ENCODE measurements at regions not wholly inside any gene's neighbourhood (a gene's known extent, or its start where the extent isn't known, plus 50 kb on each side); places are given as distances from the start of the nearest gene placed in this dataset.

- peaks cover 3% of the 10 kb centered on the region for H3K27me3 Mint-ChIP-seq (ENCODE audit: low read depth, poor library complexity)
- no peak overlapping the region for H3K4me3 Mint-ChIP-seq
- TF ChIP-seq, protein P1, sequence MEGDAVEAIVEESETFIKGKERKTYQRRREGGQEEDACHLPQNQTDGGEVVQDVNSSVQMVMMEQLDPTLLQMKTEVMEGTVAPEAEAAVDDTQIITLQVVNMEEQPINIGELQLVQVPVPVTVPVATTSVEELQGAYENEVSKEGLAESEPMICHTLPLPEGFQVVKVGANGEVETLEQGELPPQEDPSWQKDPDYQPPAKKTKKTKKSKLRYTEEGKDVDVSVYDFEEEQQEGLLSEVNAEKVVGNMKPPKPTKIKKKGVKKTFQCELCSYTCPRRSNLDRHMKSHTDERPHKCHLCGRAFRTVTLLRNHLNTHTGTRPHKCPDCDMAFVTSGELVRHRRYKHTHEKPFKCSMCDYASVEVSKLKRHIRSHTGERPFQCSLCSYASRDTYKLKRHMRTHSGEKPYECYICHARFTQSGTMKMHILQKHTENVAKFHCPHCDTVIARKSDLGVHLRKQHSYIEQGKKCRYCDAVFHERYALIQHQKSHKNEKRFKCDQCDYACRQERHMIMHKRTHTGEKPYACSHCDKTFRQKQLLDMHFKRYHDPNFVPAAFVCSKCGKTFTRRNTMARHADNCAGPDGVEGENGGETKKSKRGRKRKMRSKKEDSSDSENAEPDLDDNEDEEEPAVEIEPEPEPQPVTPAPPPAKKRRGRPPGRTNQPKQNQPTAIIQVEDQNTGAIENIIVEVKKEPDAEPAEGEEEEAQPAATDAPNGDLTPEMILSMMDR (IDR thresholded peaks at IDR 0.05), result no peak
- H3K9me3 Mint-ChIP-seq, result peaks cover 4% of the 10 kb centered on the region
- no peak overlapping the region for H3K27ac Mint-ChIP-seq
- peaks cover 16% of the 10 kb centered on the region for H3K4me1 Mint-ChIP-seq
- DNase-seq, result no peak
- no peaks in the 10 kb centered on the region for H3K36me3 Mint-ChIP-seq (ENCODE audit: low read depth)
Measured at GRCh38 chr16:65541646-65542045, 419.8 kb upstream of the CDH11 start.

GRCh38 chr16:65540901-65541300, 419.0 kb upstream of the CDH11 start:
- peaks cover 4% of the 10 kb centered on the region for H3K9me3 Mint-ChIP-seq
- peaks cover 3% of the 10 kb centered on the region for H3K27me3 Mint-ChIP-seq (ENCODE audit: low read depth, poor library complexity)
- no peak overlapping the region for H3K27ac Mint-ChIP-seq
- H3K4me3 Mint-ChIP-seq, result no peak overlapping the region
- peaks cover 9% of the 10 kb centered on the region for H3K4me1 Mint-ChIP-seq
- no peak for DNase-seq
- TF ChIP-seq, protein P1 (IDR thresholded peaks at IDR 0.05), result no peak
- H3K36me3 Mint-ChIP-seq (ENCODE audit: low read depth), result no peaks in the 10 kb centered on the region

GRCh38 chr16:65538976-65539375, 417.1 kb upstream of the CDH11 start:
- Mint-ChIP-seq H3K36me3 (ENCODE audit: low read depth) (no peaks in the 10 kb centered on the region), H3K4me3 (no peak overlapping the region), H3K27me3 (ENCODE audit: low read depth, poor library complexity) (peaks cover 3% of the 10 kb centered on the region), H3K27ac (no peak overlapping the region), H3K4me1 (no peaks in the 10 kb centered on the region), H3K9me3 (peaks cover 4% of the 10 kb centered on the region)
- DNase-seq, result no peak
- TF ChIP-seq, protein P1 (IDR thresholded peaks at IDR 0.05), result no peak

DNA sequence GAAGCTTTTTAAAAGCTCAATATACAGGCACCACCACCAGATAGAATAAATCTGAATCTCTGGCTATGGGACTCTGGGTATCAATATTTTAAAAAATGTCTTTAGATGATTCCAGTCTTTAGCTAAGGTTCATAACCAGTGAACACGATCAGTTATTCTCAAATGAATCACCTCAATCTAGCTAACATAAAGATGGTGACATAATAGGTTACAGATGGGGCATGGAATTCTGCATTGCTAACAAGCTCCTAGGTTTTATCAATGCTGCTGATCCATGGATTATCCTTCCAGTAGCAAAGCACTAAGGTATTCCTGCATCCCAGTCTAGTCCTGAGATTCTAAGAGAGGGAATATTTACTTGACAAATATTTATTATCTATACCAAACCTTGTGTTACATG, 415.5 kb upstream of the CDH11 start:
- Mint-ChIP-seq H3K9me3 (peaks cover 4% of the 10 kb centered on the region), H3K4me1 (peaks cover 5% of the 10 kb centered on the region), H3K27ac (no peak overlapping the region), H3K4me3 (no peak overlapping the region), H3K36me3 (ENCODE audit: low read depth) (no peaks in the 10 kb centered on the region), H3K27me3 (ENCODE audit: low read depth, poor library complexity) (no peaks in the 10 kb centered on the region)
- TF ChIP-seq, protein P1 (IDR thresholded peaks at IDR 0.05), result no peak
- no peak for DNase-seq

DNA sequence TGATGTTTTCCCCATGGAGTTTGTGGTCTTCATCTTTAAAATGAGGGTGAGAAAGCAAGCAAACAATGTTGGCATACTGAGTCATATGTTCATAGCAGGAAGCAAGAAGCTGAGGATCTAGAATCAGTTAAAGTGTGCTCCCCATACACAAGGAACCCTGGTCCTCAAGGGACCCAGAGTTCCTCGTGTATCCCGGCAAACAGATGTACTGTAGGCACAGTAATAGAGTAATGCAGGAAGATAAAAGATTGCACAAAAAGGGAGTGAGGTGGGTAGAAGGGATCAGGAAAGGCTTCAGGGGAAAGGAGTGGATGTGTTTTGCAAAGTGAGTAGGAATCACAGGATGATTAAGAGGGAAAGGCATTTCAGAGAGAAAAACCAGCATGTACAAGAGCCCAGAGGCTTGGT, 412.3 kb upstream of the CDH11 start:
- no peak for DNase-seq
- H3K27ac Mint-ChIP-seq, result no peak overlapping the region
- no peak overlapping the region for H3K4me3 Mint-ChIP-seq
- H3K36me3 Mint-ChIP-seq (ENCODE audit: low read depth), result no peaks in the 10 kb centered on the region
- TF ChIP-seq, protein P1 (IDR thresholded peaks at IDR 0.05), result no peak
- H3K4me1 Mint-ChIP-seq, result peaks cover 21% of the 10 kb centered on the region
- H3K9me3 Mint-ChIP-seq, result peaks cover 19% of the 10 kb centered on the region
- H3K27me3 Mint-ChIP-seq (ENCODE audit: low read depth, poor library complexity), result peaks cover 5% of the 10 kb centered on the region

DNA sequence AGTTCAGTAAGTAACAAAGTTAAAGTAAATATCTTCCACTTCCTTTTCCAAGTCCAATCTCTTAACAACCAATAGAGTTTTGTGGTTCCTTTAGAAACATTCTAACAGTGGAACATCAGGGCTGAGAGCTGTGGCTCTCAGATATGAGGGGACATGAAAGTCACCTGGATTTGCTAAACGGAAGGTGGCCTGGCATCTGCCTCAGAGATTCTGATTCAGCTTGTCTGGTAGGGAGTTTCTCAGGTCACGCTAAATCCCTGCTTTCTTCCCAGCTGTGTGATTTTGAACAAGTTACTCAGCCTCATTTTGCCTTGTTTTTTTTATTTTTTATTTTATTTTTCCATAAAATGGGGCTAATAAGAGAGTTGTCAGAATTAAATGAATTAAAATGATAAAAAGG, 411.0 kb upstream of the CDH11 start:
- peaks cover 22% of the 10 kb centered on the region for H3K9me3 Mint-ChIP-seq
- no peak overlapping the region for H3K4me3 Mint-ChIP-seq
- peaks cover 5% of the 10 kb centered on the region for H3K27me3 Mint-ChIP-seq (ENCODE audit: low read depth, poor library complexity)
- H3K4me1 Mint-ChIP-seq, result peaks cover 21% of the 10 kb centered on the region
- no peak for DNase-seq
- TF ChIP-seq, protein P1 (IDR thresholded peaks at IDR 0.05), result no peak
- H3K27ac Mint-ChIP-seq, result no peak overlapping the region
- H3K36me3 Mint-ChIP-seq (ENCODE audit: low read depth), result no peaks in the 10 kb centered on the region
